HEK293 (cell line): ENCODE measurements at regions not wholly inside any gene's neighbourhood (a gene's known extent, or its start where the extent isn't known, plus 50 kb on each side); places are given as distances from the start of the nearest gene placed in this dataset.

Experiments
- ZNF155 ChIP-seq: fragments of 450-650 bp; formaldehyde crosslinking; IDR thresholded peaks from 2 replicates; pipeline ENCODE4 v1.5.1; 2016; ENCODE audit warnings: missing biosample characterization, missing genetic modification characterization
- ZNF768 ChIP-seq: fragments of 450-650 bp; formaldehyde crosslinking; IDR thresholded peaks from 2 replicates; pipeline ENCODE4 v1.5.1; 2018; ENCODE audit warnings: missing biosample characterization, mild to moderate bottlenecking, missing genetic modification characterization
- ZSCAN30 ChIP-seq: fragments of 450-650 bp; IDR thresholded peaks from 2 replicates; pipeline ENCODE4 v1.5.1; 2018; ENCODE audit warnings: missing biosample characterization, mild to moderate bottlenecking, missing genetic modification characterization, moderate library complexity
- ZSCAN5A ChIP-seq: fragments of 450-650 bp; formaldehyde crosslinking; IDR thresholded peaks from 2 replicates; pipeline ENCODE4 v1.5.1; 2016; ENCODE audit warnings: missing biosample characterization, missing genetic modification characterization
- TF ChIP-seq, protein P1 (sequence below): fragments of 450-650 bp; formaldehyde crosslinking; IDR thresholded peaks from 2 replicates; pipeline ENCODE4 v1.5.1; 2016; ENCODE audit warnings: missing biosample characterization, missing genetic modification characterization
- TF ChIP-seq, protein P2 (sequence below): fragments of 450-650 bp; formaldehyde crosslinking; optimal IDR thresholded peaks from 2 replicates; pipeline ENCODE3; 2016; ENCODE audit warnings: missing biosample characterization, mild to moderate bottlenecking, missing genetic modification characterization

GRCh38 chr7:16212032-16212431 lies 209.3 kb downstream of the CRPPA start:
- TF ChIP-seq ZNF768 (no peak), ZSCAN5A (tag by site-specific recombination) (no peak), ZSCAN30 (tag by site-specific recombination) (no peak), ZNF155 (no peak)
- TF ChIP-seq, protein P1, sequence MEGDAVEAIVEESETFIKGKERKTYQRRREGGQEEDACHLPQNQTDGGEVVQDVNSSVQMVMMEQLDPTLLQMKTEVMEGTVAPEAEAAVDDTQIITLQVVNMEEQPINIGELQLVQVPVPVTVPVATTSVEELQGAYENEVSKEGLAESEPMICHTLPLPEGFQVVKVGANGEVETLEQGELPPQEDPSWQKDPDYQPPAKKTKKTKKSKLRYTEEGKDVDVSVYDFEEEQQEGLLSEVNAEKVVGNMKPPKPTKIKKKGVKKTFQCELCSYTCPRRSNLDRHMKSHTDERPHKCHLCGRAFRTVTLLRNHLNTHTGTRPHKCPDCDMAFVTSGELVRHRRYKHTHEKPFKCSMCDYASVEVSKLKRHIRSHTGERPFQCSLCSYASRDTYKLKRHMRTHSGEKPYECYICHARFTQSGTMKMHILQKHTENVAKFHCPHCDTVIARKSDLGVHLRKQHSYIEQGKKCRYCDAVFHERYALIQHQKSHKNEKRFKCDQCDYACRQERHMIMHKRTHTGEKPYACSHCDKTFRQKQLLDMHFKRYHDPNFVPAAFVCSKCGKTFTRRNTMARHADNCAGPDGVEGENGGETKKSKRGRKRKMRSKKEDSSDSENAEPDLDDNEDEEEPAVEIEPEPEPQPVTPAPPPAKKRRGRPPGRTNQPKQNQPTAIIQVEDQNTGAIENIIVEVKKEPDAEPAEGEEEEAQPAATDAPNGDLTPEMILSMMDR (tag by site-specific recombination) = no peak
- TF ChIP-seq, protein P2, sequence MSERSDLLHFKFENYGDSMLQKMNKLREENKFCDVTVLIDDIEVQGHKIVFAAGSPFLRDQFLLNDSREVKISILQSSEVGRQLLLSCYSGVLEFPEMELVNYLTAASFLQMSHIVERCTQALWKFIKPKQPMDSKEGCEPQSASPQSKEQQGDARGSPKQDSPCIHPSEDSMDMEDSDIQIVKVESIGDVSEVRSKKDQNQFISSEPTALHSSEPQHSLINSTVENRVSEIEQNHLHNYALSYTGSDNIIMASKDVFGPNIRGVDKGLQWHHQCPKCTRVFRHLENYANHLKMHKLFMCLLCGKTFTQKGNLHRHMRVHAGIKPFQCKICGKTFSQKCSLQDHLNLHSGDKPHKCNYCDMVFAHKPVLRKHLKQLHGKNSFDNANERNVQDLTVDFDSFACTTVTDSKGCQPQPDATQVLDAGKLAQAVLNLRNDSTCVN (tag by site-specific recombination) = no peak
